ENCODE measurements at regions not wholly inside any gene's neighbourhood (a gene's known extent, or its start where the extent isn't known, plus 50 kb on each side); places are given as distances from the start of the nearest gene placed in this dataset.

DNA sequence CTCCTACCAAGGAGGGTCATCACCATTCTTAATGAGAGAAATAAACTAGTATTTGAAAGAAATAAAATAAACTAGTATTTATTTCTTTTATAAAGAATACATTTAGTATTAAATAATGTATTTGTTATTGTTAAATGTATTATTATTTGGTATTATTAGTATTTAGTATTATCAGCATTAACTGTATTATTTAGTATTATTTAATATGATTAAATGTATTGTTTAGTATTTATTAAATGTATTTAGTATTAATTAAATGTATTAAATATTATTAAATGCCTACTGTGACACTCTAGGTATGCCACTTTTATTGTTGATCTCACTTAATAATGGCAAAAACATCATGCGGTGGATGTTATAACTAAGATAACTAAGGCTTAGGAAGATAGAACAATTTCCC lies 353.6 kb upstream of the MAP2 start:
- TF ChIP-seq, protein P1, sequence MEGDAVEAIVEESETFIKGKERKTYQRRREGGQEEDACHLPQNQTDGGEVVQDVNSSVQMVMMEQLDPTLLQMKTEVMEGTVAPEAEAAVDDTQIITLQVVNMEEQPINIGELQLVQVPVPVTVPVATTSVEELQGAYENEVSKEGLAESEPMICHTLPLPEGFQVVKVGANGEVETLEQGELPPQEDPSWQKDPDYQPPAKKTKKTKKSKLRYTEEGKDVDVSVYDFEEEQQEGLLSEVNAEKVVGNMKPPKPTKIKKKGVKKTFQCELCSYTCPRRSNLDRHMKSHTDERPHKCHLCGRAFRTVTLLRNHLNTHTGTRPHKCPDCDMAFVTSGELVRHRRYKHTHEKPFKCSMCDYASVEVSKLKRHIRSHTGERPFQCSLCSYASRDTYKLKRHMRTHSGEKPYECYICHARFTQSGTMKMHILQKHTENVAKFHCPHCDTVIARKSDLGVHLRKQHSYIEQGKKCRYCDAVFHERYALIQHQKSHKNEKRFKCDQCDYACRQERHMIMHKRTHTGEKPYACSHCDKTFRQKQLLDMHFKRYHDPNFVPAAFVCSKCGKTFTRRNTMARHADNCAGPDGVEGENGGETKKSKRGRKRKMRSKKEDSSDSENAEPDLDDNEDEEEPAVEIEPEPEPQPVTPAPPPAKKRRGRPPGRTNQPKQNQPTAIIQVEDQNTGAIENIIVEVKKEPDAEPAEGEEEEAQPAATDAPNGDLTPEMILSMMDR (conservative IDR thresholded peaks at IDR 0.05 in 1 of 2, IDR thresholded peaks at IDR 0.05 in 1 of 2; ENCODE audit: low read depth in 1 of 2, low read length in 2 of 2): no peak
- TF ChIP-seq EZH2 (IDR thresholded peaks at IDR 0.05; ENCODE audit: low read length, missing control alignments): no peak
